ENCODE measurements at regions not wholly inside any gene's neighbourhood (a gene's known extent, or its start where the extent isn't known, plus 50 kb on each side); places are given as distances from the start of the nearest gene placed in this dataset.

DNA sequence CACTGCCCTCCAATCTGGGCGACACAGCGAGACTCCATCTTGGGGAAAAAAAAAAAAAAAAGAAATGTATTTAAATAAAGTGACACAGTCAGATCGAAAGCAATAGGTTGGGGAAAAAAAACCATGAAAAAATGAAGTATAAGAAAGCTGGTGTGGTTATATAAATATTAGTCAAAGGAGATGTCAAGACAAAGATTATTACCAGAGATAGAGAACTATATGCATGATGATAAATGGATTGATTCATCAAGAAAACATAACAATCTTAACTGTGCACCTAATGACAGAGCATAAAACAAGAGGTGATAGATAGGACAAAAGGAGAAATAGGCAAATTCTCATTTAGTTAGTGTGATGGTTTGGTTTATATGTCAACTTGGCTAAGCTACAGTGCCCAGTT lies 146.9 kb upstream of the AHI1 start:
- H3K79me2 ChIP-seq (ENCODE audit: control insufficient read depth, insufficient read depth, low read length): no peaks in the 10 kb centered on the region

DNA sequence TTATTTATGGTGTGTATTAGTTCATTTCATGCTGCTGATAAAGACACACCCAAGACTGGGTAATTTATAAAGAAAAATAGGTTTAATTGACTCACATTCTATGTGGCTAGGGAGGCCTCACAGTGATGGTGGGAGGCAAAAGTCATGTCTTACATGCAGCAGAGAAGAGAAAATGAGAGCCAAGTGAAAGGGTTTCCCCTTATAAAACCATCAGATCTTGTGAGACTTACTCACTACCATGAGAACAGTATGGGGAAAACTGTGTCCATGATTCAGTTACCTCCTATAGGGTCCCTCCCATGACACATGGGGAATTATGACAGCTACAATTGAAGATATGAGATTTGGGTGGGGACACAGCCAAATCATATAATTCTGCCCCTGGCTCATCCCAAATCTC lies 150.0 kb upstream of the AHI1 start:
- Histone ChIP-seq H3K4me3 (replicated peaks in 1 of 4; ENCODE audit: control extremely low read depth in 1 of 4, insufficient read depth in 1 of 4, low read depth in 3 of 4, low read length in 4 of 4) (no peak overlapping the region), H3K79me2 (ENCODE audit: control insufficient read depth, insufficient read depth, low read length) (no peaks in the 10 kb centered on the region), H3K4me2 (ENCODE audit: extremely low read depth, insufficient read depth, low read length) (no peak overlapping the region), H3K4me1 (ENCODE audit: control insufficient read depth, extremely low read depth, insufficient read depth, low read length) (no peaks in the 10 kb centered on the region), H3K9ac (ENCODE audit: insufficient read depth, low read length) (no peak overlapping the region), H3K36me3 (ENCODE audit: control insufficient read depth, insufficient read depth, low read length) (no peaks in the 10 kb centered on the region), H3K27me3 (ENCODE audit: control insufficient read depth, insufficient read depth, low read length) (no peaks in the 10 kb centered on the region), H4K20me1 (ENCODE audit: control insufficient read depth, extremely low read depth, insufficient read depth, low read length) (no peaks in the 10 kb centered on the region), H2AFZ (ENCODE audit: low read length) (no peak overlapping the region), H3K9me3 (ENCODE audit: control insufficient read depth, insufficient read depth, low read depth, low read length) (no peaks in the 10 kb centered on the region), H3K27ac (ENCODE audit: insufficient read depth, low read length) (no peak overlapping the region)
- TF ChIP-seq CTCF (conservative IDR thresholded peaks at IDR 0.05 in 1 of 2, IDR thresholded peaks at IDR 0.05 in 1 of 2; ENCODE audit: low read depth in 1 of 2, low read length in 2 of 2) (no peak), EZH2 (IDR thresholded peaks at IDR 0.05; ENCODE audit: low read length, missing control alignments) (no peak)
- DNase-seq (ENCODE audit: low read depth in 2 of 2): no peak

More for the DNA sequence above, 146.9 kb upstream of the AHI1 start:
- Histone ChIP-seq H3K27ac (ENCODE audit: insufficient read depth, low read length) (no peak overlapping the region), H3K9ac (ENCODE audit: insufficient read depth, low read length) (no peak overlapping the region), H3K36me3 (ENCODE audit: control insufficient read depth, insufficient read depth, low read length) (no peaks in the 10 kb centered on the region), H4K20me1 (ENCODE audit: control insufficient read depth, extremely low read depth, insufficient read depth, low read length) (no peaks in the 10 kb centered on the region), H2AFZ (ENCODE audit: low read length) (no peak overlapping the region), H3K4me2 (ENCODE audit: extremely low read depth, insufficient read depth, low read length) (no peak overlapping the region), H3K9me3 (ENCODE audit: control insufficient read depth, insufficient read depth, low read depth, low read length) (no peaks in the 10 kb centered on the region), H3K4me3 (replicated peaks in 1 of 4; ENCODE audit: control extremely low read depth in 1 of 4, insufficient read depth in 1 of 4, low read depth in 3 of 4, low read length in 4 of 4) (no peak overlapping the region), H3K27me3 (ENCODE audit: control insufficient read depth, insufficient read depth, low read length) (no peaks in the 10 kb centered on the region), H3K4me1 (ENCODE audit: control insufficient read depth, extremely low read depth, insufficient read depth, low read length) (no peaks in the 10 kb centered on the region)
- no peak for DNase-seq (ENCODE audit: low read depth in 2 of 2)
- TF ChIP-seq CTCF (conservative IDR thresholded peaks at IDR 0.05 in 1 of 2, IDR thresholded peaks at IDR 0.05 in 1 of 2; ENCODE audit: low read depth in 1 of 2, low read length in 2 of 2) (no peak), EZH2 (IDR thresholded peaks at IDR 0.05; ENCODE audit: low read length, missing control alignments) (no peak)

DNA sequence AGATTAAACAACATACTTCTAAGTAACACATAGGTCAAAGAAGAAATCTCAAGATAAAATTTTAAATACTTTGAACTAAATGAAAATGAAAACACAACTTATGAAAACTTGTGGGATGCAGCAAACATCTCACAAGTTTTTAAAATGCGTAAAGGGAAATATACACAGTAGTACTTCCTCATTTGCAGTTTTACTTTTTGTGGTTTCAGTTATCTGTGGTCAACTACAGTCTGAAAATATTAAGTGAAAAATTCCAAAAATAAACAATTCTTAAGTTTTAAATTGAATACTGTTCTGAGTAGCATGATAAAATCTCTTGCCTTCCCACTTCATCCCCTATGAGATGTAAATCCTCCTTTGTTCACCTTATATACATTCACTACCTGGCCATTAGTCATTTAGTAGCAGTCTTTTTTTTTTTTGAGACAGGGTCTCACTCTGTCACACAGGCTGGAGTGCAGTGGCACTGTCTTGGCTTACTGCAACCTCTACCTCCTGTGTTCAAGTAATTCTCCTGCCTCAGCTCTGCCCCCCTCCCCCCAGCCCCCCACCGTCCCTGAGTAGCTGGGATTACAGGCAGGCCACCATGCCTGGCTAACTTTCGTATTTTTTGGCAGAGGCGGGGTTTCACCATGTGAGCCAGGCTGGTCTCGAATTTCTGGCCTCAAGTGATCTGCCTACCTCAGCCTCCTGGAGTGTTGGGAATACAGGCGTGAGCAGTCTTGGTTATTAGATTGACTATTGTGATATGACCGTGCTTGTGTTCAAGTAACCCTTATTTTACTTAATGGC lies 154.6 kb upstream of the AHI1 start:
- H3K4me1 ChIP-seq (ENCODE audit: control insufficient read depth, extremely low read depth, insufficient read depth, low read length): no peaks in the 10 kb centered on the region
- no peaks in the 10 kb centered on the region for H3K36me3 ChIP-seq (ENCODE audit: control insufficient read depth, insufficient read depth, low read length)
- H2AFZ ChIP-seq (ENCODE audit: low read length): no peak overlapping the region
- no peaks in the 10 kb centered on the region for H3K9me3 ChIP-seq (ENCODE audit: control insufficient read depth, insufficient read depth, low read depth, low read length)
- no peak overlapping the region for H3K9ac ChIP-seq (ENCODE audit: insufficient read depth, low read length)
- H3K27me3 ChIP-seq (ENCODE audit: control insufficient read depth, insufficient read depth, low read length): no peaks in the 10 kb centered on the region
- TF ChIP-seq EZH2 (IDR thresholded peaks at IDR 0.05; ENCODE audit: low read length, missing control alignments) (no peak), CTCF (conservative IDR thresholded peaks at IDR 0.05 in 1 of 2, IDR thresholded peaks at IDR 0.05 in 1 of 2; ENCODE audit: low read depth in 1 of 2, low read length in 2 of 2) (no peak)
- no peak overlapping the region for H3K4me3 ChIP-seq (replicated peaks in 1 of 4; ENCODE audit: control extremely low read depth in 1 of 4, insufficient read depth in 1 of 4, low read depth in 3 of 4, low read length in 4 of 4)
- DNase-seq (ENCODE audit: low read depth in 2 of 2): peak in 1 of 2 donors; percentile 25
- no peaks in the 10 kb centered on the region for H4K20me1 ChIP-seq (ENCODE audit: control insufficient read depth, extremely low read depth, insufficient read depth, low read length)
- H3K79me2 ChIP-seq (ENCODE audit: control insufficient read depth, insufficient read depth, low read length): no peaks in the 10 kb centered on the region
- H3K4me2 ChIP-seq (ENCODE audit: extremely low read depth, insufficient read depth, low read length): no peak overlapping the region
- H3K27ac ChIP-seq (ENCODE audit: insufficient read depth, low read length): no peak overlapping the region
